Neural cell (in vitro differentiated cells): ENCODE measurements at regions not wholly inside any gene's neighbourhood (a gene's known extent, or its start where the extent isn't known, plus 50 kb on each side); places are given as distances from the start of the nearest gene placed in this dataset.

Experiments
- H2AFZ ChIP-seq: fragments of 200-600, 300-800 bp; sonication (generic), shearing (Covaris generic); 2 replicates; pipeline ENCODE4 v1.6.0; 2014; ENCODE audit warnings: low read depth, mild to moderate bottlenecking, antibody characterized with exemption, low read length, moderate library complexity
- H3F3A ChIP-seq: fragments of 200-600 bp; shearing (Covaris generic); 2 replicates; pipeline ENCODE4 v1.6.1; 2016; ENCODE audit warnings: mild to moderate bottlenecking, moderate library complexity, mixed read lengths, antibody characterized with exemption, low read length; ENCODE audit not compliant: insufficient read depth, poor library complexity, severe bottlenecking
- H3K27ac ChIP-seq: fragments of 200-600, 300-800 bp; sonication (generic), shearing (Covaris generic); 2 replicates; pipeline ENCODE4 v1.5.1; 2014; ENCODE audit warnings: mild to moderate bottlenecking, low read length, moderate library complexity
- H3K27me3 ChIP-seq: fragments of 300-800, 200-600 bp; sonication (generic), shearing (Covaris generic); 2 replicates; pipeline ENCODE4 v1.6.0; 2014; ENCODE audit warnings: mild to moderate bottlenecking, low read depth, low read length, moderate library complexity; ENCODE audit not compliant: insufficient read depth
- H3K36me3 ChIP-seq: fragments of 300-800, 200-600 bp; sonication (generic), shearing (Covaris generic); 2 replicates; pipeline ENCODE4 v1.5.1; 2014; ENCODE audit warnings: mild to moderate bottlenecking, antibody characterized with exemption, low read length, moderate library complexity; ENCODE audit not compliant: insufficient read depth
- H3K4me2 ChIP-seq: fragments of 300-800, 200-600 bp; sonication (generic), shearing (Covaris generic); 2 replicates; pipeline ENCODE4 v1.6.0; 2014; ENCODE audit warnings: mild to moderate bottlenecking, low read length
- H3K4me3 ChIP-seq: fragments of 300-800, 200-600 bp; sonication (generic), shearing (Covaris generic); 2 replicates; pipeline ENCODE4 v1.5.1; 2014; ENCODE audit warnings: mild to moderate bottlenecking, low read length, moderate library complexity
- H3K79me2 ChIP-seq: fragments of 200-600 bp; shearing (Covaris generic); replicated peaks from 2 replicates; pipeline ENCODE4 v1.6.0; 2014; ENCODE audit warnings: mild to moderate bottlenecking, low read length, moderate library complexity; ENCODE audit not compliant: insufficient read depth
- H3K9ac ChIP-seq: fragments of 300-800, 200-600 bp; sonication (generic), shearing (Covaris generic); 2 replicates; pipeline ENCODE4 v1.6.1; 2016; ENCODE audit warnings: mild to moderate bottlenecking, low read length, mixed read lengths
- H3K9me2 ChIP-seq: fragments of 200-600 bp; shearing (Covaris generic); 2 replicates; pipeline ENCODE4 v1.6.1; 2016; ENCODE audit warnings: mild to moderate bottlenecking, low read length, mixed read lengths; ENCODE audit not compliant: insufficient read depth
- H3K9me3 ChIP-seq: fragments of 200-600, 300-800 bp; sonication (generic), shearing (Covaris generic); 2 replicates; pipeline ENCODE4 v1.6.1; 2016; ENCODE audit warnings: mild to moderate bottlenecking, mixed run types, low read length, moderate library complexity, mixed read lengths
- H4K20me1 ChIP-seq: fragments of 200-600 bp; shearing (Covaris generic); 2 replicates; pipeline ENCODE4 v1.6.1; 2016; ENCODE audit warnings: mild to moderate bottlenecking, mixed run types; ENCODE audit not compliant: insufficient read depth
- CTCF ChIP-seq: fragments of 450-650 bp; IDR thresholded peaks from 2 replicates; pipeline ENCODE4 v1.5.1; 2014; ENCODE audit warnings: antibody characterized with exemption, mild to moderate bottlenecking, moderate library complexity; ENCODE audit not compliant: poor library complexity, severe bottlenecking
- EP300 ChIP-seq: fragments of 450-650 bp; conservative IDR thresholded peaks from 2 replicates; pipeline ENCODE4 v1.6.1; 2014; ENCODE audit warnings: antibody characterized with exemption, mild to moderate bottlenecking, moderate library complexity; ENCODE audit not compliant: poor library complexity, severe bottlenecking
- EZH2 ChIP-seq: fragments of 200-600, 300-800 bp; shearing (Covaris generic), sonication (generic); IDR thresholded peaks from 2 replicates; pipeline ENCODE4 v1.6.1; 2014; ENCODE audit warnings: antibody characterized with exemption, low read length, borderline replicate concordance, mild to moderate bottlenecking; ENCODE audit not compliant: insufficient read depth, poor library complexity, severe bottlenecking
- MXI1 ChIP-seq: fragments of 450-650 bp; conservative IDR thresholded peaks from 2 replicates; pipeline ENCODE4 v1.6.1; 2014; ENCODE audit warnings: antibody characterized with exemption, mild to moderate bottlenecking; ENCODE audit not compliant: poor library complexity, severe bottlenecking
- POLR2AphosphoS5 ChIP-seq: IDR thresholded peaks from 2 replicates; pipeline ENCODE4 v1.6.1; 2012
- RAD21 ChIP-seq: fragments of 450-650 bp; conservative IDR thresholded peaks from 2 replicates; pipeline ENCODE4 v1.6.1; 2014; ENCODE audit warnings: antibody characterized with exemption, mild to moderate bottlenecking, moderate library complexity
- REST ChIP-seq: IDR thresholded peaks from 2 replicates; pipeline ENCODE4 v1.6.1; 2012; ENCODE audit warnings: borderline replicate concordance
- SMC3 ChIP-seq: fragments of 450-650 bp; conservative IDR thresholded peaks from 2 replicates; pipeline ENCODE4 v1.6.1; 2014; ENCODE audit warnings: antibody characterized with exemption, mild to moderate bottlenecking, moderate library complexity; ENCODE audit not compliant: poor library complexity
- TAF1 ChIP-seq: IDR thresholded peaks from 2 replicates; pipeline ENCODE4 v1.6.1; 2012; ENCODE audit warnings: low read depth

- no peak overlapping the region for H3K27ac ChIP-seq
- H3K9me3 ChIP-seq = no peaks in the 10 kb centered on the region
- H2AFZ ChIP-seq = no peak overlapping the region
Measured at GRCh38 chr6:9334979-9335378, 899.6 kb upstream of the SLC35B3 start.

GRCh38 chr6:9332241-9332780 lies 897.0 kb upstream of the SLC35B3 start:
- Histone ChIP-seq H3K4me2 (no peak overlapping the region), H3K9me3 (no peaks in the 10 kb centered on the region), H3K27me3 (no peaks in the 10 kb centered on the region), H3K9ac (no peak overlapping the region), H3K79me2 (no peaks in the 10 kb centered on the region), H3K9me2 (no peaks in the 10 kb centered on the region), H3K4me3 (no peak overlapping the region), H3K36me3 (no peaks in the 10 kb centered on the region), H3F3A (no peaks in the 10 kb centered on the region), H4K20me1 (no peaks in the 10 kb centered on the region), H3K27ac (no peak overlapping the region), H2AFZ (no peak overlapping the region)
- TF ChIP-seq POLR2AphosphoS5 = no peak

More at GRCh38 chr6:9334979-9335378, 899.6 kb upstream of the SLC35B3 start:
- TF ChIP-seq TAF1 (no peak), EP300 (no peak), RAD21 (no peak), POLR2AphosphoS5 (no peak), MXI1 (no peak), REST (no peak), EZH2 (no peak), CTCF (no peak), SMC3 (no peak)
- H3K36me3 ChIP-seq = no peaks in the 10 kb centered on the region
- no peak overlapping the region for H3K4me3 ChIP-seq
- no peak overlapping the region for H3K4me2 ChIP-seq
- no peak overlapping the region for H3K9ac ChIP-seq
- no peaks in the 10 kb centered on the region for H3K79me2 ChIP-seq
- no peaks in the 10 kb centered on the region for H3K27me3 ChIP-seq
- H4K20me1 ChIP-seq = no peaks in the 10 kb centered on the region
- no peaks in the 10 kb centered on the region for H3K9me2 ChIP-seq
- H3F3A ChIP-seq = no peaks in the 10 kb centered on the region

- TF ChIP-seq EP300 = no peak
- no peak for TF ChIP-seq POLR2AphosphoS5
- TF ChIP-seq MXI1 = no peak
- TF ChIP-seq SMC3 = no peak
- TF ChIP-seq REST = no peak
- Histone ChIP-seq H4K20me1 (no peaks in the 10 kb centered on the region), H3K9me2 (no peaks in the 10 kb centered on the region), H3K27ac (no peak overlapping the region), H3F3A (no peaks in the 10 kb centered on the region), H3K9me3 (no peaks in the 10 kb centered on the region), H3K4me3 (no peak overlapping the region), H3K4me2 (no peak overlapping the region), H3K36me3 (no peaks in the 10 kb centered on the region), H3K9ac (no peak overlapping the region), H3K79me2 (no peaks in the 10 kb centered on the region), H3K27me3 (no peaks in the 10 kb centered on the region), H2AFZ (no peak overlapping the region)
Measured at GRCh38 chr6:9316831-9317230, 881.5 kb upstream of the SLC35B3 start.
